Cardiac muscle cell (in vitro differentiated cells and primary cell): ENCODE measurements at regions not wholly inside any gene's neighbourhood (a gene's known extent, or its start where the extent isn't known, plus 50 kb on each side); places are given as distances from the start of the nearest gene placed in this dataset.

Experiments used
- DNase-seq, 2 donors: peaks; one replicate each; pipeline versions ENCODE4 v3.0.0 to v3.0.0-alpha.2; 2010 to 2017; ENCODE audit warnings: low read depth in 1 of 2, low spot score in 1 of 2
- H3K27ac ChIP-seq: fragments of 200-600 bp; sonication (generic); 2 replicates; pipeline ENCODE4 v1.5.1; 2016
- H3K27me3 ChIP-seq: fragments of 200-600 bp; sonication (generic); 2 replicates; pipeline ENCODE4 v1.6.0; 2016; ENCODE audit warnings: control low read depth
- H3K36me3 ChIP-seq: fragments of 200-600 bp; sonication (generic); 2 replicates; pipeline ENCODE4 v1.5.1; 2016; ENCODE audit warnings: control low read depth
- H3K4me1 ChIP-seq: fragments of 200-600 bp; sonication (generic); 2 replicates; pipeline ENCODE4 v1.8.1; 2017; ENCODE audit warnings: low read depth, mild to moderate bottlenecking, mixed run types
- H3K4me3 ChIP-seq: fragments of 200-600 bp; sonication (generic); 2 replicates; pipeline ENCODE4 v1.5.1; 2016; ENCODE audit warnings: mild to moderate bottlenecking
- H3K9me3 ChIP-seq: fragments of 200-600 bp; sonication (generic); 2 replicates; pipeline ENCODE4 v1.5.1; 2017; ENCODE audit warnings: low read depth, mild to moderate bottlenecking, control low read depth
- CTCF ChIP-seq: IDR thresholded peaks from 2 replicates; pipeline ENCODE4 v1.5.1; 2012; ENCODE audit warnings: low read depth, mild to moderate bottlenecking, low read length

- Histone ChIP-seq H3K27ac (no peak overlapping the region), H3K4me1 (no peaks in the 10 kb centered on the region), H3K4me3 (no peak overlapping the region), H3K9me3 (no peaks in the 10 kb centered on the region), H3K27me3 (no peaks in the 10 kb centered on the region), H3K36me3 (no peaks in the 10 kb centered on the region)
- TF ChIP-seq CTCF, result no peak
- DNase-seq, result no peak
These were observed 122.0 kb upstream of the SPTLC3 start for GRCh38 chr20:12886618-12887363.

- Histone ChIP-seq H3K27me3 (no peaks in the 10 kb centered on the region), H3K4me1 (no peaks in the 10 kb centered on the region), H3K9me3 (no peaks in the 10 kb centered on the region), H3K27ac (no peak overlapping the region), H3K36me3 (no peaks in the 10 kb centered on the region), H3K4me3 (no peak overlapping the region)
- no peak for TF ChIP-seq CTCF
- DNase-seq, result no peak
These were observed 117.1 kb upstream of the SPTLC3 start for GRCh38 chr20:12891643-12892042.

- H3K4me1 ChIP-seq, result no peaks in the 10 kb centered on the region
- TF ChIP-seq CTCF, result no peak
- H3K27ac ChIP-seq, result no peak overlapping the region
- H3K27me3 ChIP-seq, result no peaks in the 10 kb centered on the region
- H3K9me3 ChIP-seq, result no peaks in the 10 kb centered on the region
- no peak overlapping the region for H3K4me3 ChIP-seq
- DNase-seq, result no peak
- no peaks in the 10 kb centered on the region for H3K36me3 ChIP-seq
These were observed 115.8 kb upstream of the SPTLC3 start for GRCh38 chr20:12893019-12893418.

GRCh38 chr20:12893653-12894052 lies 115.1 kb upstream of the SPTLC3 start:
- Histone ChIP-seq H3K9me3 (no peaks in the 10 kb centered on the region), H3K27me3 (no peaks in the 10 kb centered on the region), H3K27ac (no peak overlapping the region), H3K4me1 (no peaks in the 10 kb centered on the region), H3K36me3 (no peaks in the 10 kb centered on the region), H3K4me3 (no peak overlapping the region)
- TF ChIP-seq CTCF, result no peak
- DNase-seq, result no peak

- H3K36me3 ChIP-seq, result no peaks in the 10 kb centered on the region
- DNase-seq, result no peak
- no peak overlapping the region for H3K4me3 ChIP-seq
- no peaks in the 10 kb centered on the region for H3K27me3 ChIP-seq
- H3K4me1 ChIP-seq, result no peaks in the 10 kb centered on the region
- no peaks in the 10 kb centered on the region for H3K9me3 ChIP-seq
- TF ChIP-seq CTCF, result no peak
- H3K27ac ChIP-seq, result no peak overlapping the region
These were observed 114.7 kb upstream of the SPTLC3 start for GRCh38 chr20:12894089-12894488.

GRCh38 chr20:12896180-12896579 lies 112.6 kb upstream of the SPTLC3 start:
- no peak for DNase-seq
- Histone ChIP-seq H3K4me1 (no peaks in the 10 kb centered on the region), H3K27ac (no peak overlapping the region), H3K9me3 (no peaks in the 10 kb centered on the region), H3K4me3 (no peak overlapping the region), H3K36me3 (no peaks in the 10 kb centered on the region), H3K27me3 (no peaks in the 10 kb centered on the region)
- no peak for TF ChIP-seq CTCF
